Chondrocyte (in vitro differentiated cells): ENCODE measurements at regions not wholly inside any gene's neighbourhood (a gene's known extent, or its start where the extent isn't known, plus 50 kb on each side); places are given as distances from the start of the nearest gene placed in this dataset.

ENCODE experiments used
- DNase-seq: peaks from one replicate; pipeline ENCODE4 v3.0.0; 2021; ENCODE audit warnings: mixed read lengths, low spot score
- H3K27ac Mint-ChIP-seq: one replicate; pipeline ENCODE4 v1.8.0; 2021; ENCODE audit warnings: mild to moderate bottlenecking, moderate library complexity, mixed read lengths; ENCODE audit not compliant: unreplicated experiment
- H3K27me3 Mint-ChIP-seq: 2 replicates; pipeline ENCODE4 v1.8.0; 2021; ENCODE audit warnings: low read depth, mixed read lengths
- H3K36me3 Mint-ChIP-seq: 2 replicates; pipeline ENCODE4 v1.8.0; 2021; ENCODE audit warnings: low read depth, mixed read lengths
- H3K4me1 Mint-ChIP-seq: 2 replicates; pipeline ENCODE4 v1.8.0; 2021; ENCODE audit warnings: low read depth, mild to moderate bottlenecking, mixed read lengths
- H3K4me3 Mint-ChIP-seq: one replicate; pipeline ENCODE4 v1.8.0; 2021; ENCODE audit warnings: mild to moderate bottlenecking, moderate library complexity, mixed read lengths; ENCODE audit not compliant: unreplicated experiment
- H3K9me3 Mint-ChIP-seq: 2 replicates; pipeline ENCODE4 v1.8.0; 2021; ENCODE audit warnings: low read depth, mixed read lengths
- TF ChIP-seq, protein P1 (sequence below): fragments of 200-600 bp; sonication (generic); IDR thresholded peaks from 2 replicates; pipeline ENCODE4 v1.5.0; 2021; ENCODE audit warnings: antibody characterized with exemption, mild to moderate bottlenecking, moderate library complexity

DNA sequence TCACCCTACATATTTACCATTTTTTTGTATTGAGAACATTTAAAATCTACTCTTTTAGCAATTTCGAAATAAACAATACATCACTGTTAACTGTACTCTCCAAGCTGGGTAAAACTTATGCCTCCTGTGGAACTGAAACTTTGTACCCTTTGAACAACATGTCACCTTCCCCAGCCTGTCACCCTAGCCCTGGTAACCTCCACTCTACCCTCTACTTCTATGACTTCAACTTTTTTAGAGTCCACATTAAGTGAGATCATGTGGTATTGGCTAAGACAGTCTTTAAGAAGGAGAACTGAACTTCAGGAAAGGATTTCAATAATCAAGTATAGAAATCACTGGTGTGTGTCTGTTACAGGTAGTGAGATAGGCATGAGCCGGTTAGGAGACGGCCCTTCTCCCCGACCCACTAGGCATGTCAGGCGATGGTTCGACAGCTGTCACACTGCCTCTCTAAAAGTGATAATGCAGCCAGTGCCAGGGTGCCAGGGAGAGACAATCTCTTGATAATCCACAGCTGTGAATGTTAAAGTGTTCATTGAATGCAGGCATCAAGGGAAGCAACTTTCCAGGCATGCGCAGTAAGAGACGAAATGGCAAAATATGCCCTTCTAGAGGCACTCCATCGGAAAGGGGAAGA is 74.6 kb upstream of the RNF152 start:
- Mint-ChIP-seq H3K9me3 (peaks cover 2% of the 10 kb centered on the region), H3K4me3 (no peak overlapping the region), H3K36me3 (no peaks in the 10 kb centered on the region), H3K4me1 (peaks cover 23% of the 10 kb centered on the region), H3K27ac (no peak overlapping the region), H3K27me3 (no peaks in the 10 kb centered on the region)
- no peak for DNase-seq
- TF ChIP-seq, protein P1, sequence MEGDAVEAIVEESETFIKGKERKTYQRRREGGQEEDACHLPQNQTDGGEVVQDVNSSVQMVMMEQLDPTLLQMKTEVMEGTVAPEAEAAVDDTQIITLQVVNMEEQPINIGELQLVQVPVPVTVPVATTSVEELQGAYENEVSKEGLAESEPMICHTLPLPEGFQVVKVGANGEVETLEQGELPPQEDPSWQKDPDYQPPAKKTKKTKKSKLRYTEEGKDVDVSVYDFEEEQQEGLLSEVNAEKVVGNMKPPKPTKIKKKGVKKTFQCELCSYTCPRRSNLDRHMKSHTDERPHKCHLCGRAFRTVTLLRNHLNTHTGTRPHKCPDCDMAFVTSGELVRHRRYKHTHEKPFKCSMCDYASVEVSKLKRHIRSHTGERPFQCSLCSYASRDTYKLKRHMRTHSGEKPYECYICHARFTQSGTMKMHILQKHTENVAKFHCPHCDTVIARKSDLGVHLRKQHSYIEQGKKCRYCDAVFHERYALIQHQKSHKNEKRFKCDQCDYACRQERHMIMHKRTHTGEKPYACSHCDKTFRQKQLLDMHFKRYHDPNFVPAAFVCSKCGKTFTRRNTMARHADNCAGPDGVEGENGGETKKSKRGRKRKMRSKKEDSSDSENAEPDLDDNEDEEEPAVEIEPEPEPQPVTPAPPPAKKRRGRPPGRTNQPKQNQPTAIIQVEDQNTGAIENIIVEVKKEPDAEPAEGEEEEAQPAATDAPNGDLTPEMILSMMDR = no peak

DNA sequence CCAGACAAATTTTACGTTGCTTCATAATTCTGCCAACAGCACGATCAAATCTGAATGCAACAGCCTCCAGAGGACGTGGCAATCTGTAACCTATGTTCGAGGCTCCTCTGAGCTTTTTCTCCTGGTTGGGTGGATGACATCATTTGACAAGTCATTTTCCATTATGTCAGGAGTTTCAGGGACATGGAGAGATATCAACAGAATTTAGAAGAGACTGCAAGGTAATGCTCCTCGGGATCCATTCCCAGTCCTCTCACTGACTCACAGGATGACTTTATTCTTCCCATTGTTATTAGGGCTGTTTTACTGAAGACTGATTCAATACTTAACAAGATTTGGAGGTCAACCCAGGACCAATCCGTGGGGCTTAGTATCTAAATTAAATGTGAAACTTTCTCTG is 72.5 kb upstream of the RNF152 start:
- no peaks in the 10 kb centered on the region for H3K27me3 Mint-ChIP-seq
- no peak for DNase-seq
- H3K9me3 Mint-ChIP-seq = peaks cover 2% of the 10 kb centered on the region
- H3K36me3 Mint-ChIP-seq = no peaks in the 10 kb centered on the region
- H3K4me3 Mint-ChIP-seq = no peak overlapping the region
- no peak overlapping the region for H3K27ac Mint-ChIP-seq
- peaks cover 31% of the 10 kb centered on the region for H3K4me1 Mint-ChIP-seq
- TF ChIP-seq, protein P1 = no peak

DNA sequence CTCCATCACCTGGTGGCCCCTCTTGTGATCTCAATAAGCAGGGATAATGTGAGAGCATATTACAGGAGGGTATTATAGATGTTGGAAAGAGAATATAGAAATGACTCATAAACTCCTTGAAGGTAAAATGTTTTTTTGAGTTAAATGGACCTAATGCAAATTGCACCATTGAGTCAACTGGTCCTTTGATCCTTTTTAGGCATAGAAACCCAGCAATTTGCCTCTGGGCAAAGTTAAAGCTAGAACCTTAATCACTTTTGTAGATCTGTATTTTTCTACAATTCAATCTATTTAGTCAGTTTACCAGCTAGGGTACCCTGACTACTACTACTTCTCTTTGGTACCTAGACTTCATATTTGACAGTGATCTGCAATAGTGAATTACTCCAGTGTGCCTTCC is 71.8 kb upstream of the RNF152 start:
- H3K4me1 Mint-ChIP-seq = peaks cover 38% of the 10 kb centered on the region
- H3K27me3 Mint-ChIP-seq = no peaks in the 10 kb centered on the region
- no peaks in the 10 kb centered on the region for H3K36me3 Mint-ChIP-seq
- peak overlapping the region; percentile 57 for H3K27ac Mint-ChIP-seq
- DNase-seq = no peak
- H3K9me3 Mint-ChIP-seq = peaks cover 2% of the 10 kb centered on the region
- no peak overlapping the region for H3K4me3 Mint-ChIP-seq
- TF ChIP-seq, protein P1 = no peak

DNA sequence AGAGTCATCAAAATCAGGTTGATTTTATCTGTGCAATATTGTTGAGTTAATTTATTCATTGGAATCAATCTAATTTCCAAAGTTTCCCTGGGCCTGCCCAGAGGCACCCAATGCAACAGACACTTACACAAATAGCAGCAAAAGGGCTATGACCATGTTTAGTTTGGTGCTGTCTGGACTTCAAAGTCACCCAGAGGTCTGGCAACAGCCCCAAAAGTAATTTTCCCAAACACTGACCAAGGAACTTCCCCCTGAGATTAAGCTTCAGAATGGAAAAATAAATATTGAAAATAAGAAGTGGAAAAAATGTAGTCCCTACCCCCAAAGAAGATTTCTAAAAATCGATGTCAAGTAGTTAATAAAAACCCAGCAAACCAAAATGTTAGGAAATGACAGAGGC is 70.9 kb upstream of the RNF152 start:
- H3K9me3 Mint-ChIP-seq = peaks cover 2% of the 10 kb centered on the region
- H3K27me3 Mint-ChIP-seq = no peaks in the 10 kb centered on the region
- no peak for DNase-seq
- peaks cover 46% of the 10 kb centered on the region for H3K4me1 Mint-ChIP-seq
- H3K4me3 Mint-ChIP-seq = no peak overlapping the region
- H3K36me3 Mint-ChIP-seq = no peaks in the 10 kb centered on the region
- peak overlapping the region; percentile 23 for H3K27ac Mint-ChIP-seq
- TF ChIP-seq, protein P1 = no peak

DNA sequence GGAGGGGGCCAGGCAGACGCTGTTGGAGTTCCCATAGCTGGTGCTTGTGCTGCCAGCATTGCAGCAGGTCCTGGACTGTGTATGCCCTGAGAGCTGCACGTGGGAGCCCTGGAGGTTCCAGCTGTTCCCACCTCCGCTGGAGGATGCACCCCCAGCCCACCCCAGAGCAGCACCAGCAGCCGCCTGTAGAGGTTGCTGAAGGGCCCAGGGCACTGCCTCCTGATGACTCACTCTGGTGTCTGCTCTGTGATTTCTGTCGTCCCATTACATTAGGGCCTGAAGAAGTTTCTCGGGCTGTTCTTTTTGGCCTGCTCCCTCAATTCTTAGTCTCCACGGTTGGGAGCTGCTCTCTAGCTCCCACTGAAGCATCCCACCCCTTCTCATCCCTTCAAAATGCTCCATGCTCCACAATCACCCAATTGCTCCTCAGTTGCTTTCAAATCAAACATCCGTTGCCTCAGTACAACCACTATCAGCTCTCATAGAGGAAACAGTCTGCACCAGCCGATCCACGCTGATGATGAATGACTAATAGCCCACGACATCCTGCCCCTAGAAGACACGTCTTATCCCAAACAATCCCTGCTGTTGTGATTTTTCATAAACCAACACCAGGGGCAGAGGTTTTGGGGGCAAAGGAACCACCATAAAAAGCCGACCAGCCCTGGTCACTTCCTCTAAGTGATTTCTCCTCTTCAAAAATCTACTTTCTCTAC is 65.2 kb upstream of the RNF152 start:
- H3K27me3 Mint-ChIP-seq = no peaks in the 10 kb centered on the region
- H3K27ac Mint-ChIP-seq = peak overlapping the region; percentile 98
- DNase-seq = no peak
- H3K4me3 Mint-ChIP-seq = no peak overlapping the region
- TF ChIP-seq, protein P1 = peak; percentile 40
- H3K4me1 Mint-ChIP-seq = peaks cover 46% of the 10 kb centered on the region
- H3K36me3 Mint-ChIP-seq = peaks cover 2% of the 10 kb centered on the region
- H3K9me3 Mint-ChIP-seq = no peaks in the 10 kb centered on the region
